Activated naive CD8-positive, alpha-beta T cell treated with anti-CD3 and anti-CD28 coated beads, Interleukin-2, amount 10 ng/mL, durations not matched to agents 7 days and 5 days (primary cell): ENCODE measurements at regions not wholly inside any gene's neighbourhood (a gene's known extent, or its start where the extent isn't known, plus 50 kb on each side); places are given as distances from the start of the nearest gene placed in this dataset.

ENCODE experiments used
- ATAC-seq: fragments of 150-1000 bp; cut with Tn5 transposase; one replicate; pipeline ENCODE4 v1.10.0; 2021; ENCODE audit warnings: low read depth, moderate library complexity
- POLR2A ChIA-PET: fragments of 350-600 bp; sonication (Branson Sonifier 250); formaldehyde crosslinking; loops from one replicate; lab custom pipeline; 2021; ENCODE audit warnings: antibody characterized with exemption; lab: Charles Lee
- DNase-seq: peaks from one replicate; pipeline ENCODE4 v3.0.0; 2021
- H3K27ac Mint-ChIP-seq: one replicate; pipeline ENCODE4 v1.8.0; 2022; ENCODE audit warnings: mild to moderate bottlenecking, mixed read lengths
- H3K27me3 Mint-ChIP-seq: one replicate; pipeline ENCODE4 v1.8.0; 2022; ENCODE audit warnings: mild to moderate bottlenecking, moderate library complexity, mixed read lengths
- H3K36me3 Mint-ChIP-seq: one replicate; pipeline ENCODE4 v1.8.0; 2021; ENCODE audit warnings: mild to moderate bottlenecking, mixed read lengths
- H3K4me1 Mint-ChIP-seq: one replicate; pipeline ENCODE4 v1.8.0; 2021; ENCODE audit warnings: mixed read lengths
- H3K4me3 Mint-ChIP-seq: one replicate; pipeline ENCODE4 v1.8.0; 2022; ENCODE audit warnings: mild to moderate bottlenecking, moderate library complexity, mixed read lengths
- H3K9me3 Mint-ChIP-seq: one replicate; pipeline ENCODE4 v1.8.0; 2021; ENCODE audit warnings: mixed read lengths

GRCh38 chr4:125498981-125499380, 184.2 kb downstream of the FAT4 start:
- DNase-seq (no peak), ATAC-seq (no peak)
- Mint-ChIP-seq H3K36me3 (no peaks in the 10 kb centered on the region), H3K27ac (no peak overlapping the region), H3K9me3 (no peaks in the 10 kb centered on the region), H3K4me3 (no peak overlapping the region), H3K27me3 (no peaks in the 10 kb centered on the region), H3K4me1 (no peaks in the 10 kb centered on the region)
- POLR2A ChIA-PET = no interaction called here

DNA sequence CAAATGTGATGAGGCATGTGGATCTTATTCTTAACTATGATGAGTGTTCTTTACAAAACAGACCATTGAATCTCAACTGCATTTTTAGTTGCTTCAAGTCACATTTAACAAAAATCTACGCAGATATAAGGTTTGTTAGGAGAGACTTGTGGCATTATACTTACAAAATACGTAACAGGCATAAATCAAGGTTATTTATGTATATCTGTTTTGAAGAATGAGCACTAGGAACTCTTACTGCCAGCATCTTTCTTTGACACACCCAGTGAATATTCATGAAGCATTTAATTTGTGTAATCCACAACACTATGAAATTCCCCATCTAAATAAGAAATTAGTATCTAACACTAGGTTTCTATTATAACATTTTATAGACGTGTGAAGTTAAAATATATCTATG, 186.3 kb downstream of the FAT4 start:
- DNase-seq = no peak
- no peaks in the 10 kb centered on the region for H3K36me3 Mint-ChIP-seq
- ATAC-seq = no peak
- no peak overlapping the region for H3K27ac Mint-ChIP-seq
- POLR2A ChIA-PET = no interaction called here
- no peaks in the 10 kb centered on the region for H3K27me3 Mint-ChIP-seq
- no peaks in the 10 kb centered on the region for H3K4me1 Mint-ChIP-seq
- H3K9me3 Mint-ChIP-seq = no peaks in the 10 kb centered on the region
- H3K4me3 Mint-ChIP-seq = no peak overlapping the region

DNA sequence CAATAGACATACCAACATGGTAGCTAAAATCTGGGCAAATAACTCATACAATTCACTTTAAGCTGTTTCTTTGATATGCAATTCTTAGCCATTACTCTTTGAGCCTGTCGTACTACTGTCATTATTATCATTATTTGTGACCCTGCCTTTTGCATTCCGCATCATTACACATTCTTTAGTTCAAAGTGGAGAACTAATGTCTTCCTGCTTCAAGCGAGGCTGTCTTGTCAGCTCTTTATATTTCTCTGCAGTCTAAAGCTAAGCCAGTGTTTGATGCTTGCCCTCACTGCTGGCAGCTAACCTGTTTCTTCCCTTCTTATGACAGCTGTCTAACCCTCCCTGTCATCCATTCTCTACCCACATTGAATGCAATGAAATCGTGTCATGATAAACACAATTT, 186.8 kb downstream of the FAT4 start:
- ATAC-seq = no peak
- Mint-ChIP-seq H3K9me3 (no peaks in the 10 kb centered on the region), H3K27me3 (no peaks in the 10 kb centered on the region), H3K27ac (no peak overlapping the region), H3K36me3 (no peaks in the 10 kb centered on the region), H3K4me3 (no peak overlapping the region), H3K4me1 (no peaks in the 10 kb centered on the region)
- POLR2A ChIA-PET = no interaction called here
- DNase-seq = no peak

DNA sequence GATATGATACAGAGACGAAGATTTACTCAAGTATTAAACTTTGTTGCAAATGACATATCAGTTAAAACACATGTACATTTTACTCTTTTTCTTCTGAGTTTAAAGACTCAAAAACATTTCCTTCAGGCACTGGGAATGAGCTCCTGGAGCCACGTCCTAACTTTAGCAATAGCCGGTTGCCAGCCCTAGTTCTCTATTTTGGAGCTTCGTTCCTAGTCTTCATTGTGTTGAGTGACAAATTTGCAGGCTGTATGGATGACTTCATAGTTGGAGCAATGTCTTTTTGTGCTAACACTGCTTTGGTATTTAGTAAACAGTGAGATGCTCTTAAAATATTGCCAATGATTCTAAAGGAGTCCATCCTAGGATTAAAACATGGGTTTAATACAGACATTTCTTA, 190.9 kb downstream of the FAT4 start:
- POLR2A ChIA-PET = no interaction called here
- Mint-ChIP-seq H3K4me3 (no peak overlapping the region), H3K36me3 (no peaks in the 10 kb centered on the region), H3K27ac (no peak overlapping the region), H3K27me3 (no peaks in the 10 kb centered on the region), H3K9me3 (no peaks in the 10 kb centered on the region), H3K4me1 (no peaks in the 10 kb centered on the region)
- DNase-seq (no peak), ATAC-seq (no peak)

GRCh38 chr4:125507141-125507540, 192.4 kb downstream of the FAT4 start:
- no peaks in the 10 kb centered on the region for H3K9me3 Mint-ChIP-seq
- no peak overlapping the region for H3K4me3 Mint-ChIP-seq
- H3K27me3 Mint-ChIP-seq = no peaks in the 10 kb centered on the region
- H3K36me3 Mint-ChIP-seq = no peaks in the 10 kb centered on the region
- POLR2A ChIA-PET = no interaction called here
- no peak overlapping the region for H3K27ac Mint-ChIP-seq
- no peak for ATAC-seq
- H3K4me1 Mint-ChIP-seq = no peaks in the 10 kb centered on the region
- no peak for DNase-seq

DNA sequence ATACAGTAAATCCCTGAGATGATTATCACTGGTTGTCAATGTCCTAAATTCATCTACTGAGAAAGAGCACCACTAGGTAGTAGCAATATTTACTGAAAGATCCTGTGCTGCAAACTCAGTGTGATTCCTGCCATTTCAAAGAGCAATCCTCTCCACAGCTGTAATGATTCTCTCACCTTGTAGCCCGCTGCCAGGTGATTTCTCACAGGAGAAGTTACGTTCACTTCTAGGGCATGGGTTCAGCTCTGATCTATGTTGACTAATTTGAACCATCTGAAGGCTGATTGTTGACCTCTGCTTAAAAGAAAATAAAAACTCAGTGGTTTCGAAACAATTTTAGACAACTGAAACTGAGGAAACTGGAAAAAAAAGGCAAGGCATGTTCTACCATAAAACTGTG, 197.0 kb downstream of the FAT4 start:
- no peak overlapping the region for H3K4me3 Mint-ChIP-seq
- no peaks in the 10 kb centered on the region for H3K4me1 Mint-ChIP-seq
- POLR2A ChIA-PET = no interaction called here
- DNase-seq (no peak), ATAC-seq (no peak)
- no peaks in the 10 kb centered on the region for H3K27me3 Mint-ChIP-seq
- no peak overlapping the region for H3K27ac Mint-ChIP-seq
- H3K36me3 Mint-ChIP-seq = no peaks in the 10 kb centered on the region
- peaks cover 1% of the 10 kb centered on the region for H3K9me3 Mint-ChIP-seq

DNA sequence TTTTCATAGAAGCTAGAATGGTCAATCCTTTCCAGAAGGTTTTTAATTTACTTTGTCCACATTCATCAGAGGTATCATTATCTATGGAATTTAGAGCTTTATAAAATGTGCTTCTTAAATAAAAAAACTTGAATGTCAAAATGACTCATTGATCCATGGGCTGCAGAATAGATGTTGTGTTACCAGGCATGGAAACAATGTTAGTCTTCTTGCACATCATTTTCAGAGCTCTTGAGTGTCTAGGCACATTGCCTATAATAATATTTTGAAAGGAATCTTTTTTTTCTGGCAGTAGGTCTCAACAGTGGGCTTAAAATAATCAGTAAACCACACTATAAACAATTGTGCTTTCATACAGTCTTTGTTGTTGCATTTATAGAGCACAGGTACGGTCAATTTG, 200.3 kb downstream of the FAT4 start:
- no peak overlapping the region for H3K27ac Mint-ChIP-seq
- no peak for DNase-seq
- no peak for ATAC-seq
- POLR2A ChIA-PET = no interaction called here
- no peak overlapping the region for H3K4me3 Mint-ChIP-seq
- H3K27me3 Mint-ChIP-seq = no peaks in the 10 kb centered on the region
- H3K36me3 Mint-ChIP-seq = no peaks in the 10 kb centered on the region
- no peaks in the 10 kb centered on the region for H3K4me1 Mint-ChIP-seq
- H3K9me3 Mint-ChIP-seq = peaks cover 1% of the 10 kb centered on the region

DNA sequence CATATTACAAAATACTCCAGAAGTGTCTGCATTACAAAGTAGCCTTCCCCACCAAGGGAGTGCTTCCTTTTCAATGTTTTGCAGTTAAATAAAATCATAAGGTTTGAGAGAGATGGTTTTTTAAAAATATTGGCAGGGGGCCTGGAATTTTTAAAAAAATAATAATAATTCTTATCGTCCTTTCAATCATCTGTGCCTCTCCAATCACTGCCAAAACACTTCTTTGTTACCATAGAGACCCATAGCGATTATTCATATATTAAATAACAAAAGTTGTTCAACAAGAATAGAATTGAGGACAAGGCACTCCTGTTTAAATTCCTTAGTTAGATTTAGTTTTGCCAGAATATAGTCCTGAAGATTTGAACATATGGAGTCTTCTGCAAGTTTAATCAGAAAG, 203.1 kb downstream of the FAT4 start:
- H3K27ac Mint-ChIP-seq = no peak overlapping the region
- no peak for DNase-seq
- no peaks in the 10 kb centered on the region for H3K27me3 Mint-ChIP-seq
- POLR2A ChIA-PET = no interaction called here
- no peaks in the 10 kb centered on the region for H3K36me3 Mint-ChIP-seq
- peaks cover 1% of the 10 kb centered on the region for H3K9me3 Mint-ChIP-seq
- ATAC-seq = no peak
- H3K4me1 Mint-ChIP-seq = no peaks in the 10 kb centered on the region
- no peak overlapping the region for H3K4me3 Mint-ChIP-seq

DNA sequence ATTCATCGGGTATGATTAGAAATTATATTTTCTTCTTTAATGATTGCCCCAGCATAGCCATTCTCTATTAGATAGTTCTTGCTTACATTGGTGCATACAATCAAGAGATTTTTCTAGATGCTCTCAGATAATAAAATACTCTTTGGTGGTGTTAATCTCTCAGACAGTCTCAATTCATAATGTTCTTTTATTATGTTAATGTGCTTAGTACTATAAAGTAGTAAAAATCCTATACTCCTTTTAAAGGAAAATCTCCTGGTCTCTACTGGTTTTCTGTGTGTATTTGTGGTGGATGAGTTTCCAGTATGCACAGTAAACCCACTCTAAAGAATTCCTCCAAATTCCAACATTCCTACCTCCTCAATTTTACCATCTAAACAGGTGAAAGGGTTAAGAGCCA, 203.5 kb downstream of the FAT4 start:
- POLR2A ChIA-PET = no interaction called here
- H3K27me3 Mint-ChIP-seq = no peaks in the 10 kb centered on the region
- no peak overlapping the region for H3K4me3 Mint-ChIP-seq
- no peak for DNase-seq
- no peaks in the 10 kb centered on the region for H3K4me1 Mint-ChIP-seq
- H3K9me3 Mint-ChIP-seq = peaks cover 1% of the 10 kb centered on the region
- H3K27ac Mint-ChIP-seq = no peak overlapping the region
- no peak for ATAC-seq
- no peaks in the 10 kb centered on the region for H3K36me3 Mint-ChIP-seq

GRCh38 chr4:125519371-125520146, 204.8 kb downstream of the FAT4 start:
- Mint-ChIP-seq H3K9me3 (peaks cover 1% of the 10 kb centered on the region), H3K36me3 (no peaks in the 10 kb centered on the region), H3K4me3 (no peak overlapping the region), H3K4me1 (no peaks in the 10 kb centered on the region), H3K27ac (no peak overlapping the region), H3K27me3 (no peaks in the 10 kb centered on the region)
- POLR2A ChIA-PET = no interaction called here
- ATAC-seq (no peak), DNase-seq (no peak)

DNA sequence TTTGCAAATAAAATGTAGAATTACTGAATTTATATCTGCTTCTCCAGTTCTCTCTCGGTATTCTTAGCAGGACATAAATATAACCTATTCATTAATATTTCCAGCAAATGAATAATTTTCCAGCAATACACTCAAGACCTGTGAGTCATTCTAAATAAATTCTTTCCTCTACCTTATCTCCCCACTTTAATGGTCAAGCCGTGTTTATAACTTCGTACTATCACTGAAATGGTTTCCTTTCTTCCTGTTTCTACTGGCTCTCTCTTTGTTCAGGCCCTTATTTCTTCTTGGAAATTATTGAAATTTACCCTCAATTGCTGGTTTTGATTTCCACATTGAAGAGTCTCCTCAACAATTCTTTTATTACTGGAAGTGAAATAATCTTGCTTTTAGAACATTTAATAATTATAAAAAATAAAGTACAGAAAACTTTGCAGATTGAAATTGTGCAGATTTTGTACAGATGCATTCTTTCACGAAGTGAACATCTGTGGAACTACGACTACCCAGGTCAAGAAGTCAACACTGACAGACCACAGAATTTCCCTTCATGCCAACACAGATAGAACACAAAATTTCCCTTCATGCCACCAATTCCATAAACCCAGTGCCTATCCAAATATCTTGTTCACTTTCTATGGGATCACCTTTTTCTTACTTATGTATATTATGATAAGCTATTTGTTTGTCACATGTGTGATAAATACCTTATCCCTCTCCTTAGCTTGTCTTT, 205.7 kb downstream of the FAT4 start:
- no peak overlapping the region for H3K27ac Mint-ChIP-seq
- POLR2A ChIA-PET = no interaction called here
- H3K4me3 Mint-ChIP-seq = no peak overlapping the region
- DNase-seq (no peak), ATAC-seq (no peak)
- peaks cover 1% of the 10 kb centered on the region for H3K9me3 Mint-ChIP-seq
- H3K36me3 Mint-ChIP-seq = no peaks in the 10 kb centered on the region
- no peaks in the 10 kb centered on the region for H3K27me3 Mint-ChIP-seq
- H3K4me1 Mint-ChIP-seq = no peaks in the 10 kb centered on the region

- Mint-ChIP-seq H3K27ac (no peak overlapping the region), H3K4me1 (no peaks in the 10 kb centered on the region), H3K36me3 (no peaks in the 10 kb centered on the region), H3K27me3 (no peaks in the 10 kb centered on the region), H3K9me3 (no peaks in the 10 kb centered on the region), H3K4me3 (no peak overlapping the region)
- POLR2A ChIA-PET = no interaction called here
- ATAC-seq (no peak), DNase-seq (no peak)
Observed at GRCh38 chr4:125522588-125522987, 207.8 kb downstream of the FAT4 start.

DNA sequence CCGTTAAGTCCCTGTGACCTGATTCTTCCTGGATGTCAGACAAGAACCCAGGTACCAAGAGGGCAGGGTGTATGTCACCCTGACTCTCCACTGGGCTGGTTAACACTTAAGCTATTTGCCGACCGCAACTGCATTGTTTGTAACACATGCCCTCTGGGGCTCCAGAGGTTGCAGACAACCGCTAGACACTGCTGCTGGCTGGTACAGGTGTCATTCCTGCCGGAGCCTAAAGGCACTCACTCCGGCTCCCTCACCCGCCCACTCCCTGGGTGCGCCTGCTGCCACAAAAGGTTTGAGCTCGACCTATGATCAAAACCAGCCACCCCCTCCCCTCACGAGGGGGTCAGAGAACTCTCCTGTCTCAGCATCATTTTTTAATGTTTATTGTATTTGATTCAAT, 208.2 kb downstream of the FAT4 start:
- ATAC-seq (no peak), DNase-seq (no peak)
- Mint-ChIP-seq H3K36me3 (no peaks in the 10 kb centered on the region), H3K9me3 (no peaks in the 10 kb centered on the region), H3K4me3 (no peak overlapping the region), H3K27me3 (no peaks in the 10 kb centered on the region), H3K27ac (no peak overlapping the region), H3K4me1 (no peaks in the 10 kb centered on the region)
- POLR2A ChIA-PET = no interaction called here

- ATAC-seq (no peak), DNase-seq (no peak)
- H3K27me3 Mint-ChIP-seq = no peaks in the 10 kb centered on the region
- no peaks in the 10 kb centered on the region for H3K36me3 Mint-ChIP-seq
- POLR2A ChIA-PET = no interaction called here
- H3K4me3 Mint-ChIP-seq = no peak overlapping the region
- H3K27ac Mint-ChIP-seq = no peak overlapping the region
- H3K4me1 Mint-ChIP-seq = no peaks in the 10 kb centered on the region
- H3K9me3 Mint-ChIP-seq = no peaks in the 10 kb centered on the region
Observed at GRCh38 chr4:125526420-125526819, 211.7 kb downstream of the FAT4 start.
